GM18858 (cell line): ENCODE measurements at regions not wholly inside any gene's neighbourhood (a gene's known extent, or its start where the extent isn't known, plus 50 kb on each side); places are given as distances from the start of the nearest gene placed in this dataset.

Experiments used
- ATAC-seq: cut with Tn5 transposase; IDR thresholded peaks from one replicate; pipeline ENCODE4 v1.9.1; 2021; ENCODE audit not compliant: unreplicated experiment

DNA sequence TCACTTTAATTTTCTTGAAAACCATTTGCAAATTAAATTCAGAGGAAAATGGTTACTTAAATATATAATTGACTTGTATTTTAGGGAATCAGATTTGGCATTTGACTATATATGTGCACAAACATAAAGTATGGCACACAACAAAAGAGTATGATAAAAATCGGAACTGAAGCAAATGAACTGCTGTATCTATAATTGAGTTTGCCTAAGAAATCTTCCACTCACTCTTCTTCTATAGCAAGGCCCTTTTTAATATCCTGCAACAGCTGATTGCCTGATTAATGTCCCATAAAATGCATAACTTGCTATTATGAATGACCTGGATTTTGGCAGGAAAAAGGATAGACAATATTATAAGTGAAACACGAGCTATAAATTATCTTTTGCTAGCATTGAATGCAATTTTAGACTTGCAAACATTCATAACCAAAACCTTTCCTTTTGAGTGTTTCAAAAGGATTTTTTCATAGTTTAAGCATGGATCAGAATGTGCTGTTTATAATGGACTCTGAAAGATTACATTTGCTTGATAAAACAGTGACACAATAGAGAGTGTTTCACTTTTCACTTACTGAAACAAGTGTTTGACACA, 2204.3 kb downstream of the MRPL39 start:
- no peak for ATAC-seq

DNA sequence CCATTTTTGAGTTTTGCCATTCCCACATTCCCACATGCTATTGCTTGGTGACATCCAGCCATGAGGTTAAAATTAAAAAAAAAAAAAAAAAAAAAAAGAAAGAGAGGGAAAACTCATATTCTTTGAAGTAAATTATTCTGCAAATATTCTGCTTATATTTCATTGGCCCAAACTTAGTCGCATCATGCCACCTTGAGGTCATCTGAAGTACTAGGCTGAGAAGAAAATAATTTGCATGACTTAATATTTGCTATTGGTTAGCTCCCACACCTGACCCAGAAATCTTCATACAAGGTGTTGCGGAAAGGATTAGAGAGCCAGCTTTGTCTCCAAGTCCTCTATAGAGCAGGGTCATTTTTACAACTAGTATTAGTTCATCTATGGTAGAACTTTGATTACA, 2206.0 kb downstream of the MRPL39 start:
- no peak for ATAC-seq

DNA sequence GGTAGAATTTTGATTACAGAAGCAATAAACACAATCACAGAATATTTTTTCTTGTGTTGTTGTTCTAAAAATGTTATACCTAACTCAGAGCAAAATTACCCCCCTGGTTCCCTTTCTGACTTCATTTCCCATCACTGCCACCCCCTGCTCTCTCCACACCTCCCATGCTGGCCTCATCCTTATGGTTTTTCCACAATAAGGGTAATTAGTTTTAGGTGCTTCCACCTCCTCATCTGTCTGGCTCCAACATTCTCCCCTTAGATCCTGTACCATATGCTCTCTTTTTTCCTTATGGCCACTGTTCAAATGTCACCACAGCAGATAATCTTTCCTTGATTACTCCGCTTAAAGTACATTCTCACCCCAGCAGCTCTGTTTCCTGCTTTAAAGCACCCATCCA, 2208.6 kb downstream of the MRPL39 start:
- no peak for ATAC-seq

DNA sequence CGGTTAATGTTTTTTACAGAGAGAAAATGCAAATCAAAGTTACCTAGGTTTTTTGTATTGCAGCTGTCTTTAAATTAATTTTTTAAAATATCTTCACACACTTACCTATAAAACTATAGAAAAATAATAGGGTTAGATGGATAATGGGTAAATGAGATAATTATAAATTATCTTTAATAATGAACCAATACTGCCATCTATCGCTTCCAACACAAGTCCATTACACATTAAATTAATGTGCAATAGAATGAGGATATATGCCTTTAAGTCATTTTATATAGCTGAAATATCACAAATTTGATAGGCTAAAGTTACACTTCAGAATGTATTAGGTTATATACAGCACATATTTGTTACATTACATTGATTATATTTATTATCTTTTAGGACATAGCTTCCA, 2212.8 kb downstream of the MRPL39 start:
- ATAC-seq: no peak

DNA sequence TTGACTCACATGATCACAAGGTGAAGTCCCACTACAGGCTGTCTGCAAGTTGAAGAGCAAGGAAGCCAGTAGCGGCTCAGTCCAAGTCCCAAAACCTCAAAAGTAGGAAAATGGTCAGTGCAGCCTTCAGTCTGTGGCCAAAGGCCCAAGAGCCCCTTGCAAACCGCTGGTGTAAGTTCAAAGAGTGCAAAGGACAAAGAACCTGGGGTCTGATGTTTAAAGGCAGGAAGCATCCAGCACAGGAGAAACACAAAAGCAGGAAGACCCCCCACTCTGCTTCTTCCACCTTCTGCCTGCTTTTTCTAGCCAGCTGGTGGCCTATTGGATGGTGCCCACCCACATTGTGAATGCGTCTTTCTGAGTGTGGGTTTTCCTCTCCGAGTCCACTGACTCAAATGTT, 2222.6 kb downstream of the MRPL39 start:
- ATAC-seq: no peak

DNA sequence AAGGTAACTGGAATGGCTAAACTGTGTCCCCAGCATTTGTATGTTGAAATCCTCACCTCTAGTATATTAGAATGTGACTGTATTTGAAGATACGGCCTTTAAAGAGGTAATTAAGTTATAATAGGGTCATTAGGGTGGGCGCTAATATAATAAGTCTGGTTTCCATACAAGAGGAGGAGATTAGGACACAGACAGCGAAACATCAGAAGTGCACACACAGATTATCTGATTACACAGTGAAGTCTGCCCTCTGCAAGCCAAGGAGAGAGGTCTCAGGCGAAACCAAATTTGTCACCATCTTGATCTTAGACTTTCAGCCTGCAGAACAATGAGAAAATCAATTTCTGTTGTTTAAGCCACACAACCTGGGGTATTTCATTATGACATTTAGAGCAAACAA, 2233.1 kb downstream of the MRPL39 start:
- ATAC-seq: no peak

DNA sequence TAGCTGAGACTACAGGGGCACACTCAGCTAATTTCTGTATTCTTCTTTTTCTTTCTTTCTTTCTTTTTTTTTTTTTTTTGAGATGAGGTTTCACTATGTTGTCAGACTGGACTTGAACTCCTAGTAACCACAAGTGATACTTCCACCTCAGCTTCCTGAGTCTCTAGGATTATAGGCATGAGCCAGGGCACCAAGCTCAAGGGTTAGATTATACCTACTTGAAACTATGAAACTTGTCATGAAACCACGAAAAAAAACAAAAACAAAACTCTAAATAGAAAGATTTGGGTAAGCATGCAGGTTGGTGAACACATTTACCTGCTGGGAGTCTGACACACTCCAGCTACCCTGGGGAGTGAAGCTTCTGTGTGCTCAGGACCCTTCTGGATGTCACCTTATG, 2250.4 kb downstream of the MRPL39 start:
- no peak for ATAC-seq

DNA sequence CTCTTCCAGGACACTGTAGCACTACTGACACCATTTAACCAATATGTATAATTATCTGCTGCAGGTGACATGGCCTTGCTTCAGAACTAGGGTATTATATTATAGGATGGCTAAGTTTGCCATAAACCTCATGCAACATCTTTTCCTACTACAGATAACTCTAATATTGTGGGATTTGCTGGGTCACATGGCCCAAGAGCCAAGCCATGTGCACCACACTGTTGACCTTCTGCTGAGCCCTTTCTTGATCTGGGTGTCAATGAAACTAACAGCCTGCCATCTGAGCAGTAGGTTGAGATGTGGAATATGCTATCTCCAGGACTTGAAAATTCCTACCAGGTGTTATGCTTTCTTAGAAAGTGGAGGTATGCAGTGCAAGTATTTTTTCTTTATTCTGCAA, 2291.1 kb downstream of the MRPL39 start:
- no peak for ATAC-seq

DNA sequence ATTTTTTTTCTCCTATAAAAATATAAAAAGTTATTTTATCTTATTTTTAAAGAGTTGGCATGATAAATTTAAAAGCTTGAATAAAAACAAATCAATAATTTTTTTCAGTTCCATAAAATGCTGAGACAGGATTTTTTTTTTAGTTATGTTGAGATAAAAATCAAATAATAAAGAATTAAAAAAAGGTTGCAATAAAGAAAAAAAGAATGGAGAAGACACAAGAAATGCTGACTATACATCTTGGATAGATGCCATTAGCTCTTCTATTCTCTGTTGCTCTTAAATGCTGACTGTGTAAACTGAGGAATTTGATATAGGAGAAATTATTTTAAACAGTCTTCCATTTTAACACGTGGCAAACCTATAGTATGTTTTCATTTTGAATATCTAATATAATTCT, 2298.5 kb downstream of the MRPL39 start:
- ATAC-seq: no peak

DNA sequence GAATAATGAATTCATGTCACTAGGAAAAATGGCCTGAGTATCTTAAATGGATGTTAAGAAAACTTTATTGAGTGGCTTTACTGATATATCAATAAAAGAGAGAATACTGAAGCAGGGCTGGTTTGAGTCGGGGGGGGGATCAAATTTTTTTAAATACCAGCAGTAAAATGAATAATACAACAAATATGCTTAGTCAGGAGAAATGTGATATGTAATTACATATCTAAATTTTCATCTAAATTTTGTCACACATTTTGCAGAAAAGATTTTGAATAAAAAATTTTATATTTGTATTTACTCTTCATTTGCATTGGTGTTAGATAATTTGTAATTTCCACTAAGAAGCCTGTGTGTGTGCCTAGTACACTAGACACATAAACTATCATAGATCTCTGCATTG, 2300.2 kb downstream of the MRPL39 start:
- ATAC-seq: no peak

DNA sequence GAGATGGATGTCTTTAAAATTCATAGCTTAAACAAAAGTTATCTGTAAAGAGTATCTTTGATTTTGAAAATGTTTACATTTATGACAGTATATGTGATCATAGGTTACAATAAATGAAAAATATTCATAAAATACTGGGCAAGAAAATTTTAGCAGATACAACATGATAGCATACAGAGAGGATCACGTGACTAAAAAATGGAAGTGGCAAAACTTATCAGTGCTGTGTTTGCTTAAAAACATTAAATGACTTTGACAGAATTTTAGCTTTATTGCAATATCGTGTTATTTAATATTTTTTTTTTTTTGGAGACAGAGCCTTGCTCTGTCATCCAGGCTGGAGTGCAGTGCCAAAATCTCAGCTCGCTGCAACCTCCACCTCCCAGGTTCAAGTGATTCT, 2294.1 kb downstream of the NCAM2 start:
- ATAC-seq: no peak

DNA sequence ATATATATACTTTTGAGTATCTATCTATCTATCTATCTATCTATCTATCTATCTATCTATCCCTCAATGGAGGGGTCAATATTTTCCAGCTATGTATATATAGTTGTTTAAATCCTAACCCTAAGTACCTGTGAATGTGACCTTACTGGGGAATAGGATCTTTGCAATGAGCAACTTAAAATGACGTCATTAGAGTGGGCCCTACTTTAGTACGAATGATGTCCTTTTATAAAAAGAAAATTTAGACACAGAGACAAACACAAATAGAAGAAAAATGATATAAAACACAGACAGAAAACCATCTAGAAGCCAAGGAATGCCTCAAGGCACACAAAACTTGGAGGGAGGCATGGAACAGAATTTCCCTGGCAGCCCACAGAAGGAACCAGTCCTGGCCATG, 2283.7 kb downstream of the NCAM2 start:
- ATAC-seq: no peak

DNA sequence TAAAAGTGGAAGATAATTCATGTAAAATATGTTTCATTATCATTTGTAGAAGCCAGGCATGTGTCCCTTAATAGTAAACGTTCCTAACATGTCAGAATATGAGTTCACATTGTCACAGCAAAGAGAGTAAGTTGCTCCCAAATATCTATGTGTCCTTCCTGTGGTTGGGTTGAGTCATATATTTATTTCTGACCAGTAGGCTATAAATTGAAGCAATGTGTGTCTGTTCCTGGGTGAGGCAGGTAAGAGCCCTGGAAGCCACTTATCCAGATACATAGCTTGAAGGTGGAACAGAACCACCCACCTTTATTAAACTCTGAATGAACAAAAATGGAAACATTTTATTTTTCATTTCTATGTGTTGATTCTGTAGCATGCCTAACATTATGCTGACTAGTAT, 2251.6 kb downstream of the NCAM2 start:
- no peak for ATAC-seq

DNA sequence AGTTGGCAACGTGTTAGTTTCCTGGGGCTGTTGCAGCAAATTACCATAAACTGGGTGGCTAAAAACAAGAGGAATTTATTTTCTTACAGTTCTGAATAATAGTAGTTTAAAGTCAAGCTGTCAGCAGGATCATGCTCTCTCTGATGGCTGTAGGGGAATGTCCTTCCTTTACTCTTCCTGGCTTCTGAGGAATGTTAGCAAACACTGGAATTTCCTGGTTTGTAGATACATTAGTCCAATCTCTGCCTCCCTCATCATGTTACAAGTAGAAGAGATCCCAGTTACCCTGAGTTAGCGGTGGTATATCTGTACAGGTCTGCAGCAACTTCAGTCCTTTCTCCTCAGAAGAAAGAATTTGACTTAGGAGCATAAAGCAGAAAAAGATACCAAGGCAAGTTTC, 2249.1 kb downstream of the NCAM2 start:
- ATAC-seq: no peak

DNA sequence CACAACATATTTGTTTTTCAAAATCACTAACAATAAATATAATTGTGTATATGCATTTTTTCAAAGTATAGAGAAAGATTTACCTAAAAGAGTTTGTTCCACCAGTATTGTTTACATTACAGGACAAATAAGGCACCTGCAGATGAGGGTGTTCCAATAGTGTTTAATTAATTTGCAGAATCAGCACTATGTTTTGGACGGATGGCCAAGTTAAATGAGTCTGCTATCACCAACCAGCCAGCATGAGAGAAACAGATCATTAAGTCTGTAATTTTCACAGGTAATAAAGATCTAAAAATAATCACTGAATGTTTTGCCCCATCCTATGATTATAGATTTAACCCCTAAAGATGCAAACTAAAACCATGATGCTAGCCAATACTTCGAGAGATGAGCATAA, 2247.0 kb downstream of the NCAM2 start:
- no peak for ATAC-seq

DNA sequence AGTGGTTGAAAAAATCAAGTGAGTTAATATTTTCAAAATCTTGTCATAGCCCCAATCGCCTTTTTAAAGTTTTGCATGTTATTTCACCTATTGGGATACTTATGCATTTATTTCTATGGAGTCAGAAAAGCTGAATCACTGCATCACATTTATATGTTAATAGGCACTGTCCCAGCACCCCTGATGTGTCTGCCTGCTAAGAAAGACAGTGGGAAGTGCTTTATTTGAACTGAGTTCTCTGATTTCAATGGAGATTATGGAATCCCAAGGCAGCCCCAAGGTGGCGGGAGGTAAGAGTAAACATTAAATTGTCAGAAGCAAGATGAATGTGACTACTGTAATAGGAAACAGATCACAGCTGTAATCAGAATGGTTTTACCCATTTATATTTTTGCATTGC, 2225.7 kb downstream of the NCAM2 start:
- no peak for ATAC-seq

DNA sequence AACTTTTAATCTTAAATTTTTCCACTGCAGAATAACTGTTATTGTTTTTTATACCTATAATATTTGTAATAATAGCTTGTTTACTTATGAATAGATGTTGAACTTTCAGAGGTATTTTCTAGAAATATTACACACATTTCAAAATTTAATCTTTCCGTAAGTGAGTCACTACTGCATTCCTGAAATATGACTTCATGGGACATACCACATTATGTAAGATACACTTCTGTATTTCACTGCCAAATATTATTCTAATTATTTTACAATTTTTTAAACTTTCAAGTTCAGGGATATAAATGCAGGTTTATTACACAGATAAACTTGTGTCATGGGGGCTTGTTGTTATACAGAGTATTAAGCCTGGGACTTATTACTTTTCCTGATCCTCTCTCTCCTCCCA, 2220.5 kb downstream of the NCAM2 start:
- no peak for ATAC-seq

DNA sequence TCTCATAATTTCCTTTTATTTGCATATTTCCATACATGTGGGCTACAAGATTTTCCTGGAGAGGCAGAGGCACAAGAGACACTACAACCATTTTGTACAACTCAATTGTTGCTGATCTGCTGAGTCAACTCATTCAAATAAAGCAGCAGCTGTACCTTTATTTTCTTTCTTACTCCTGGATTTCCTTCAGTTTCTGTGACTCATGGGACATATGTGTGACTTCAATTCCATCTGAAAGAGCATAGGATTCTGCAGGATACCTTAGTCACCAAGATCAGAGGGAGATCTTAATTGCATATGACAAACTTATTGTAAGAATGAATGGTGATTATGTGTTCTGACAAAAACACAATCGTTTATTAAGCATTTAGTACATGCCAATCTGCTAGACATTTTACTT, 2219.4 kb downstream of the NCAM2 start:
- no peak for ATAC-seq

DNA sequence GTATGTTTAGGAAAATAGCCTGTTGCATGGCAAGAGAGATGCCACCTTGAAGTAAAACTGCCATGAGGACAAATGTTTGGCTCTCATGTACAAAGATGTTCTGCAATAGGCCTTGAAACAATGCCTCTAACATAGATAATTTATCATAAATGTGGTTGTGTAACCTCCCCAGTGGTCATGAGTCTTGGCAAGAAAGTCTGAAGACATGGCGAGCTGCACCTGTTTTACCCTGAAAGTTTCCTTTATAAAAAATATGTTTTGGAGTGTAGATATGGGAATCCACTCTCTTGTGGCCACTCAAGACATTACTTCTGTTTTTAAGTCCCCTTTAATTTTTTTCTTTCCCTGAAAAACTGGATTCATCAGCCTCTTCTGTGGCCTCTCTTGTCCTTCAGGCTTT, 2217.1 kb downstream of the NCAM2 start:
- no peak for ATAC-seq
